Body of pancreas (tissue), 4 donors: ENCODE measurements at regions not wholly inside any gene's neighbourhood (a gene's known extent, or its start where the extent isn't known, plus 50 kb on each side); places are given as distances from the start of the nearest gene placed in this dataset.

Experiments
- ATAC-seq: fragments of 150-250 bp; one replicate; pipeline ENCODE4 v1.9.1; 2016
- DNase-seq, 4 donors: peaks; one replicate each; pipeline ENCODE4 v3.0.0-alpha.2; 2019
- H3K27ac ChIP-seq, 4 donors: fragments of 200-600 bp; sonication (generic); 1 replicate in 3 of 4; 2 replicates in 1 of 4; pipeline versions ENCODE4 v1.5.1 to v1.6.1; 2016 to 2019; ENCODE audit warnings: mild to moderate bottlenecking in 1 of 4, mixed read lengths in 1 of 4, moderate library complexity in 1 of 4
- H3K27me3 ChIP-seq, 2 donors: fragments of 200-600 bp; sonication (generic); one replicate each; pipeline ENCODE4 v1.6.0; 2016; ENCODE audit warnings: mild to moderate bottlenecking in 1 of 2
- H3K36me3 ChIP-seq, 2 donors: fragments of 200-600 bp; sonication (generic); replicated peaks in 1 of 2; 2 replicates each; pipeline ENCODE4 v1.5.1; 2016; ENCODE audit warnings: low read depth in 2 of 2; ENCODE audit not compliant: insufficient read depth in 1 of 2
- H3K4me1 ChIP-seq: fragments of 200-600 bp; sonication (generic); one replicate; pipeline ENCODE4 v1.6.0; 2016
- H3K4me3 ChIP-seq, 2 donors: fragments of 200-600 bp; sonication (generic); 1 replicate in 1 of 2; 2 replicates in 1 of 2; pipeline ENCODE4 v1.5.1; 2016 to 2019
- H3K9me3 ChIP-seq, 3 donors: fragments of 200-600 bp; sonication (generic); 1 replicate in 2 of 3; 2 replicates in 1 of 3; pipeline ENCODE4 v1.5.1; 2016
- POLR2A ChIP-seq, 3 donors: fragments of 450-650 bp; IDR thresholded peaks; one replicate each; pipeline ENCODE4 v1.6.1; 2016; ENCODE audit warnings: antibody characterized with exemption in 3 of 3, mild to moderate bottlenecking in 2 of 3
- WGBS, 2 donors: methylation state at CpG; one replicate each; pipeline ENCODE4 v1.1.5; 2017; 5-methylcytosine and 5-hydroxymethylcytosine counted together
- intact Hi-C: fragments of 100-400 bp; cut with DNase I; formaldehyde crosslinking; loops from one replicate; pipeline ENCODE4 v1.15.1; 2023
- TF ChIP-seq, protein P1 (sequence below), 7 experiments: fragments of 450-650 bp in 4 of 7; fragments of 200-600 bp in 3 of 7; sonication (generic) in 3 of 7; IDR thresholded peaks; one replicate each; pipeline ENCODE4 v1.5.1; 2016 to 2019; ENCODE audit warnings: antibody characterized with exemption in 7 of 7

DNA sequence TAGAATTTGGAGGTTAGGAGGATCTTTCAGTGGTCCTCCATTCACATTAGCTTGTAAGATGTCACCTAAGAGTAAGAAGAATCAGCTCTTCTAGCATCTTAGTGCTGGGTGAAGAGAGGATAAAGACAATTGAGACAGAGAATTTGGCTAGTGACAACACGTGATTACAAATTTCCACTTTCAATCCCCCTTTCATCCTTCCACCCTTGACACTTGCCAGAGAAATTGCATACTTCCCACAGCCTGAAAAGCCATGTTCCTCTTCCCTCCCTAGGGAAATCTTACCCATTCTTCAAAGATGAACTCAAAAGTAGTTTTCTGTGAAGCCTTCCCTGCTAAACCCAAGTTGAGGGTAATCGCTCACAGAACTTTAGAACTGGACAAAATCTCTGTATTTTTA lies 282.6 kb upstream of the PTGER4 start:
- no peak for TF ChIP-seq POLR2A (IDR thresholded peaks at IDR 0.05)
- TF ChIP-seq, protein P1, sequence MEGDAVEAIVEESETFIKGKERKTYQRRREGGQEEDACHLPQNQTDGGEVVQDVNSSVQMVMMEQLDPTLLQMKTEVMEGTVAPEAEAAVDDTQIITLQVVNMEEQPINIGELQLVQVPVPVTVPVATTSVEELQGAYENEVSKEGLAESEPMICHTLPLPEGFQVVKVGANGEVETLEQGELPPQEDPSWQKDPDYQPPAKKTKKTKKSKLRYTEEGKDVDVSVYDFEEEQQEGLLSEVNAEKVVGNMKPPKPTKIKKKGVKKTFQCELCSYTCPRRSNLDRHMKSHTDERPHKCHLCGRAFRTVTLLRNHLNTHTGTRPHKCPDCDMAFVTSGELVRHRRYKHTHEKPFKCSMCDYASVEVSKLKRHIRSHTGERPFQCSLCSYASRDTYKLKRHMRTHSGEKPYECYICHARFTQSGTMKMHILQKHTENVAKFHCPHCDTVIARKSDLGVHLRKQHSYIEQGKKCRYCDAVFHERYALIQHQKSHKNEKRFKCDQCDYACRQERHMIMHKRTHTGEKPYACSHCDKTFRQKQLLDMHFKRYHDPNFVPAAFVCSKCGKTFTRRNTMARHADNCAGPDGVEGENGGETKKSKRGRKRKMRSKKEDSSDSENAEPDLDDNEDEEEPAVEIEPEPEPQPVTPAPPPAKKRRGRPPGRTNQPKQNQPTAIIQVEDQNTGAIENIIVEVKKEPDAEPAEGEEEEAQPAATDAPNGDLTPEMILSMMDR (IDR thresholded peaks at IDR 0.05), result no peak
- ATAC-seq (no peak), DNase-seq (no peak)
- H3K4me3 ChIP-seq, result no peak overlapping the region
- H3K9me3 ChIP-seq, result no peaks in the 10 kb centered on the region
- no peaks in the 10 kb centered on the region for H3K27me3 ChIP-seq
- intact Hi-C loops, result no loop called here
- H3K36me3 ChIP-seq, result no peaks in the 10 kb centered on the region
- WGBS, 2 donors, result 62 to 83% methylated on average over 2 of the region's 2 CpGs
- no peak overlapping the region for H3K27ac ChIP-seq
- no peaks in the 10 kb centered on the region for H3K4me1 ChIP-seq

DNA sequence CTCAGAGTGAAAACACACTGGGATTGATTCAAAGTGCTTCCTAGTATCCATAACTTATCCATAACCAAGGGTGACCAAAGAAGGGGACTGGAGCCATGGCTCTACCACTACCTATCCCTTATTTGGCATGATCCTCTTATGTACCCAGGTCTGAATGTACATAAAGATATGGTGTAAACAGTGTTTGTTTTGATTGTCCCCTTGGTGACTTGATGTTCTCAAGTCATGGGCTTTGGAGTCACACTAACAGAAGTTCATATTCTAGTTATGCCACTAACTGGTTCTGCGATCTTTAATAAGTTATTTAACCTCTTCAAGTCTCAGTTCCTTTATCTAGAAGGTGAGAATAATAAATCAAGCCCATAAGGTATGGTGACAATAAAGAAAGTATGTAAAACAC lies 283.4 kb upstream of the PTGER4 start:
- no peak overlapping the region for H3K4me3 ChIP-seq
- TF ChIP-seq, protein P1 (IDR thresholded peaks at IDR 0.05), result no peak
- TF ChIP-seq POLR2A (IDR thresholded peaks at IDR 0.05), result no peak
- intact Hi-C loops, result no loop called here
- WGBS, 2 donors, result 88 to 92% methylated on average over 1 of the region's 1 CpG
- no peaks in the 10 kb centered on the region for H3K27me3 ChIP-seq
- no peaks in the 10 kb centered on the region for H3K9me3 ChIP-seq
- ATAC-seq (no peak), DNase-seq (no peak)
- no peaks in the 10 kb centered on the region for H3K4me1 ChIP-seq
- H3K36me3 ChIP-seq, result no peaks in the 10 kb centered on the region
- H3K27ac ChIP-seq, result no peak overlapping the region

DNA sequence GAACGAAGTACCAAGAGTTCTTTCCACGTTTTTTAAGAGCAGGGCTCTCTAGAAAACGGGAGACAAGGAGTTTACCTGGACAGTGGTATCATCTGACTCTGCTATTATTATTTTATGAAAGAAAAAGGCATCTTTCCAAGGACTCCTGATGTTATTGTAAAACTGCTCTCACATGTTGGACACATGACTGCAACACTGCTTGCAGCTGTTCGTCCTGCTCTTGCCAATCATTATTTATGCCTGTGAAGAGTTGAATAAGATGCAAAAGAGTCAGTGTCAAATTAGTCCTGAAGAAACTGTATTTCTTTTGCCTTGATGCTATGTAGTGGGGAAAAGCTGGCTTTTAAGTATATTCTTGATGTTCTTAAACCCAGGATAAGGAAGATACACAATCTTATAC lies 284.5 kb upstream of the PTGER4 start:
- H3K27me3 ChIP-seq, result no peaks in the 10 kb centered on the region
- no peak overlapping the region for H3K4me3 ChIP-seq
- TF ChIP-seq POLR2A (IDR thresholded peaks at IDR 0.05), result no peak
- TF ChIP-seq, protein P1 (IDR thresholded peaks at IDR 0.05), result no peak
- H3K9me3 ChIP-seq, result no peaks in the 10 kb centered on the region
- intact Hi-C loops, result no loop called here
- no peak overlapping the region for H3K27ac ChIP-seq
- 51 to 60% methylated on average over 4 of the region's 4 CpGs for WGBS, 2 donors
- no peak for ATAC-seq
- H3K4me1 ChIP-seq, result no peaks in the 10 kb centered on the region
- no peaks in the 10 kb centered on the region for H3K36me3 ChIP-seq
- no peak for DNase-seq

DNA sequence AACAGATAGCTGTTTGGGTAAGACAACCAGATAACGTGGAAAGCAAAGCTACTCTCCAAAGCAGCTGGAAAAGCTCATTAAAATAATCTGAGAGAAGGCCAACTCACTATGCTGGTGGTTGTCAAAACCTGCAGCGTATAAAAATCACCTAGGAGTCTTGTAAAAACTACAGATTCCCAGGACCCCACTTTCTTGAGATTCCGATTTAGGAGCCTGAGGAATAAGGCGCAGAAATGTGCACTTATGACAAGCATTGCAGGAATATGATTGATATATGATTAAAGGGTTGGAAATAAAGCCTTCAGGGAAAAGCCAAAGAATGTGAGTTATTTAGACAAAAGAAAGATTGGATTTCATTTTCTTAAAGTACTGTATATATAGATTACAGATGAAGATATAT lies 285.0 kb upstream of the PTGER4 start:
- TF ChIP-seq POLR2A (IDR thresholded peaks at IDR 0.05), result no peak
- TF ChIP-seq, protein P1 (IDR thresholded peaks at IDR 0.05), result no peak
- Histone ChIP-seq H3K9me3 (no peaks in the 10 kb centered on the region), H3K36me3 (no peaks in the 10 kb centered on the region), H3K4me3 (no peak overlapping the region), H3K4me1 (no peaks in the 10 kb centered on the region), H3K27me3 (no peaks in the 10 kb centered on the region), H3K27ac (no peak overlapping the region)
- ATAC-seq (no peak), DNase-seq (no peak)
- intact Hi-C loops, result no loop called here
- 71 to 91% methylated on average over 4 of the region's 4 CpGs for WGBS, 2 donors

DNA sequence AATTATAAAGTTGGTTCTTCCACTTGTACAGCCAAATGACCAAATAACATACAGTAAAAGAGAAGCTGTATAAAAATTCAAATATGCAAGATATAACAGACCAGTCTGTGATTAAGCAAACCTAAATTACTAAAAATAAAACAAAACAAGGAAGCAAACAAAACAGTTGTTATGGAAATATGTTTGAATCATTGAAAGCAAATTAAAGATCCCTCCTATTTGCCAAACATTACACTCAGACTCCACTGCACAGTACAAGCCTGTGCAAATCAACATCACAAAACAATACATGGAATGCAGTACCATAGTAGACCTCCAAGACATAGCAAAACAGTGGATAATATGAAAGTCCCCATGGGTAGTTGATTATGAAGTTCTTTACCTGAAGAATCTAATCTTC lies 288.1 kb upstream of the PTGER4 start:
- no peak for ATAC-seq
- TF ChIP-seq, protein P1 (IDR thresholded peaks at IDR 0.05), result no peak
- TF ChIP-seq POLR2A (IDR thresholded peaks at IDR 0.05), result no peak
- H3K27me3 ChIP-seq, result no peaks in the 10 kb centered on the region
- H3K4me3 ChIP-seq, result no peak overlapping the region
- DNase-seq, result no peak
- intact Hi-C loops, result no loop called here
- no peaks in the 10 kb centered on the region for H3K9me3 ChIP-seq
- no peak overlapping the region for H3K27ac ChIP-seq
- no peaks in the 10 kb centered on the region for H3K36me3 ChIP-seq
- no peaks in the 10 kb centered on the region for H3K4me1 ChIP-seq
